ENCODE measurements at regions not wholly inside any gene's neighbourhood (a gene's known extent, or its start where the extent isn't known, plus 50 kb on each side); places are given as distances from the start of the nearest gene placed in this dataset.

- TF ChIP-seq OSR1 (CRISPR knock-in tag; IDR thresholded peaks at IDR 0.05) (no peak), GLIS3 (CRISPR knock-in tag; IDR thresholded peaks at IDR 0.05) (no peak), PPARA (CRISPR knock-in tag; IDR thresholded peaks at IDR 0.05; ENCODE audit: borderline replicate concordance) (no peak), POU6F1 (CRISPR knock-in tag; IDR thresholded peaks at IDR 0.05; ENCODE audit: borderline replicate concordance, low read depth) (no peak), ZFP3 (CRISPR knock-in tag; IDR thresholded peaks at IDR 0.05) (no peak), CSDC2 (CRISPR knock-in tag; IDR thresholded peaks at IDR 0.05) (no peak), ISL1 (CRISPR knock-in tag; IDR thresholded peaks at IDR 0.05) (no peak)
- no peak for ATAC-seq
These were observed 80.2 kb upstream of the NEUROD1 start for GRCh38 chr2:181760521-181760920.

- TF ChIP-seq CSRNP3 (CRISPR knock-in tag; IDR thresholded peaks at IDR 0.05), result no peak
- no peak for TF ChIP-seq TSHZ2 (CRISPR knock-in tag; IDR thresholded peaks at IDR 0.05)
- no peak for TF ChIP-seq SNAI2 (CRISPR knock-in tag; IDR thresholded peaks at IDR 0.05)
- TF ChIP-seq PPARA (CRISPR knock-in tag; IDR thresholded peaks at IDR 0.05; ENCODE audit: borderline replicate concordance), result no peak
- no peak for TF ChIP-seq ESRRG (CRISPR knock-in tag; IDR thresholded peaks at IDR 0.05)
- no peak for TF ChIP-seq ZNF565 (CRISPR knock-in tag; conservative IDR thresholded peaks at IDR 0.05; ENCODE audit: low read depth)
- TF ChIP-seq ARNTL (CRISPR knock-in tag; IDR thresholded peaks at IDR 0.05; ENCODE audit: borderline replicate concordance, low read depth), result no peak
- TF ChIP-seq, protein P1, sequence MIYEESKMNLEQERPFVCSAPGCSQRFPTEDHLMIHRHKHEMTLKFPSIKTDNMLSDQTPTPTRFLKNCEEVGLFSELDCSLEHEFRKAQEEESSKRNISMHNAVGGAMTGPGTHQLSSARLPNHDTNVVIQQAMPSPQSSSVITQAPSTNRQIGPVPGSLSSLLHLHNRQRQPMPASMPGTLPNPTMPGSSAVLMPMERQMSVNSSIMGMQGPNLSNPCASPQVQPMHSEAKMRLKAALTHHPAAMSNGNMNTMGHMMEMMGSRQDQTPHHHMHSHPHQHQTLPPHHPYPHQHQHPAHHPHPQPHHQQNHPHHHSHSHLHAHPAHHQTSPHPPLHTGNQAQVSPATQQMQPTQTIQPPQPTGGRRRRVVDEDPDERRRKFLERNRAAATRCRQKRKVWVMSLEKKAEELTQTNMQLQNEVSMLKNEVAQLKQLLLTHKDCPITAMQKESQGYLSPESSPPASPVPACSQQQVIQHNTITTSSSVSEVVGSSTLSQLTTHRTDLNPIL (CRISPR knock-in tag; IDR thresholded peaks at IDR 0.05; ENCODE audit: low read depth), result no peak
- no peak for TF ChIP-seq BACH2 (CRISPR knock-in tag; IDR thresholded peaks at IDR 0.05; ENCODE audit: borderline replicate concordance)
- TF ChIP-seq ZNF8 (CRISPR knock-in tag; IDR thresholded peaks at IDR 0.05), result no peak
- TF ChIP-seq POU6F1 (CRISPR knock-in tag; IDR thresholded peaks at IDR 0.05; ENCODE audit: borderline replicate concordance, low read depth), result no peak
- TF ChIP-seq PATZ1 (CRISPR knock-in tag; IDR thresholded peaks at IDR 0.05; ENCODE audit: borderline replicate concordance), result no peak
- no peak for TF ChIP-seq TCF4 (CRISPR knock-in tag; IDR thresholded peaks at IDR 0.05; ENCODE audit: borderline replicate concordance)
- no peak for TF ChIP-seq ZNF70 (CRISPR knock-in tag; IDR thresholded peaks at IDR 0.05)
- no peak for TF ChIP-seq ZFP30 (CRISPR knock-in tag; IDR thresholded peaks at IDR 0.05)
- no peak for TF ChIP-seq ISL1 (CRISPR knock-in tag; IDR thresholded peaks at IDR 0.05)
- TF ChIP-seq CSDC2 (CRISPR knock-in tag; IDR thresholded peaks at IDR 0.05), result no peak
- no peak for TF ChIP-seq OSR1 (CRISPR knock-in tag; IDR thresholded peaks at IDR 0.05)
- TF ChIP-seq ZFP3 (CRISPR knock-in tag; IDR thresholded peaks at IDR 0.05), result no peak
- ATAC-seq, result no peak
These were observed 80.9 kb upstream of the NEUROD1 start for GRCh38 chr2:181761175-181761574.
